ENCODE measurements at regions not wholly inside any gene's neighbourhood (a gene's known extent, or its start where the extent isn't known, plus 50 kb on each side); places are given as distances from the start of the nearest gene placed in this dataset.

DNA sequence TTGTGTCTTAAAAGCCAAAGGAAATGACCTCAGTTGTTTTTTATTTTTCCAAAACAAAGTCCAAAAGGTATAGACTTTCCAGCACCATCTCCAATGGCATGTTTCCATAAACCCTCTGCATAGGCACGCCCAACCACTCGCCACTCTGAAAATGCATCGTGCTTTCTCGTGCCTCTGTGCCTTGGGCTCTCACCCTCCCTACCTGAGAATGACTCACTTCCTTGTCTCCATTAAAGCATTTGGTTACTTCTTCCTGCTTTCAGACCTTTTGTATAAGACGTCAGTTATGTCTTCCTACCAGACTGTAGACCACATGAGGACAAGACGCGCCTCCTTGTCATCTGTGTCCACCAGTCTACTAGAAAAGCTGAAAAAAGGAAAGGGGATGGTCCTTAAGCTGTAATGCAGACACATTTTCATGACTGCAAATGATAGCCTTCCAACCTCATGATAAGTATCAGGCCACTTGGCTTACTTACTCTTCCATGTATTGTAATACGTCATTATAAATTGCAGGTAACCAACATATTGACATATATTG, 61.2 kb upstream of the CDYL start:
- Mint-ChIP-seq H3K36me3 (ENCODE audit: low read depth) (no peaks in the 10 kb centered on the region), H3K27me3 (ENCODE audit: insufficient read depth, low read depth, poor library complexity) (peaks cover 6% of the 10 kb centered on the region), H3K4me1 (peaks cover 12% of the 10 kb centered on the region), H3K9me3 (no peaks in the 10 kb centered on the region), H3K4me3 (no peak overlapping the region), H3K27ac (no peak overlapping the region)
- Histone ChIP-seq H3K9me2 (ENCODE audit: insufficient read depth) (no peaks in the 10 kb centered on the region), H3K36me3 (ENCODE audit: insufficient read depth) (no peaks in the 10 kb centered on the region), H3K27me3 (ENCODE audit: insufficient read depth) (no peaks in the 10 kb centered on the region), H4K20me1 (replicated peaks; ENCODE audit: insufficient read depth) (no peaks in the 10 kb centered on the region), H3K79me2 (replicated peaks; ENCODE audit: insufficient read depth) (no peaks in the 10 kb centered on the region), H3F3A (replicated peaks; ENCODE audit: low read depth) (no peaks in the 10 kb centered on the region), H3K27ac (ENCODE audit: low read depth) (no peak overlapping the region), H3K4me1 (ENCODE audit: insufficient read depth) (peaks cover 12% of the 10 kb centered on the region), H2AFZ (no peak overlapping the region), H3K4me3 (no peak overlapping the region), H3K4me2 (no peak overlapping the region)
- ATAC-seq (no peak), DNase-seq (ENCODE audit: low spot score) (no peak)
- TF ChIP-seq ZNF114 (CRISPR knock-in tag; IDR thresholded peaks at IDR 0.05) (no peak), EZH2phosphoT487 (IDR thresholded peaks at IDR 0.05; ENCODE audit: unreplicated experiment) (no peak), ZNF331 (CRISPR knock-in tag; IDR thresholded peaks at IDR 0.05; ENCODE audit: low read depth) (no peak), NANOG (IDR thresholded peaks at IDR 0.05; ENCODE audit: borderline replicate concordance) (no peak), JUNB (IDR thresholded peaks at IDR 0.05; ENCODE audit: unreplicated experiment) (no peak), POLR2AphosphoS5 (IDR thresholded peaks at IDR 0.05; ENCODE audit: low read depth) (no peak), STAT1 (IDR thresholded peaks at IDR 0.05; ENCODE audit: unreplicated experiment) (no peak), EZH2 (IDR thresholded peaks at IDR 0.05; ENCODE audit: low read depth, unreplicated experiment) (no peak), CREB1 (CRISPR knock-in tag; IDR thresholded peaks at IDR 0.05; ENCODE audit: low read depth) (no peak)
- TF ChIP-seq, protein P1, sequence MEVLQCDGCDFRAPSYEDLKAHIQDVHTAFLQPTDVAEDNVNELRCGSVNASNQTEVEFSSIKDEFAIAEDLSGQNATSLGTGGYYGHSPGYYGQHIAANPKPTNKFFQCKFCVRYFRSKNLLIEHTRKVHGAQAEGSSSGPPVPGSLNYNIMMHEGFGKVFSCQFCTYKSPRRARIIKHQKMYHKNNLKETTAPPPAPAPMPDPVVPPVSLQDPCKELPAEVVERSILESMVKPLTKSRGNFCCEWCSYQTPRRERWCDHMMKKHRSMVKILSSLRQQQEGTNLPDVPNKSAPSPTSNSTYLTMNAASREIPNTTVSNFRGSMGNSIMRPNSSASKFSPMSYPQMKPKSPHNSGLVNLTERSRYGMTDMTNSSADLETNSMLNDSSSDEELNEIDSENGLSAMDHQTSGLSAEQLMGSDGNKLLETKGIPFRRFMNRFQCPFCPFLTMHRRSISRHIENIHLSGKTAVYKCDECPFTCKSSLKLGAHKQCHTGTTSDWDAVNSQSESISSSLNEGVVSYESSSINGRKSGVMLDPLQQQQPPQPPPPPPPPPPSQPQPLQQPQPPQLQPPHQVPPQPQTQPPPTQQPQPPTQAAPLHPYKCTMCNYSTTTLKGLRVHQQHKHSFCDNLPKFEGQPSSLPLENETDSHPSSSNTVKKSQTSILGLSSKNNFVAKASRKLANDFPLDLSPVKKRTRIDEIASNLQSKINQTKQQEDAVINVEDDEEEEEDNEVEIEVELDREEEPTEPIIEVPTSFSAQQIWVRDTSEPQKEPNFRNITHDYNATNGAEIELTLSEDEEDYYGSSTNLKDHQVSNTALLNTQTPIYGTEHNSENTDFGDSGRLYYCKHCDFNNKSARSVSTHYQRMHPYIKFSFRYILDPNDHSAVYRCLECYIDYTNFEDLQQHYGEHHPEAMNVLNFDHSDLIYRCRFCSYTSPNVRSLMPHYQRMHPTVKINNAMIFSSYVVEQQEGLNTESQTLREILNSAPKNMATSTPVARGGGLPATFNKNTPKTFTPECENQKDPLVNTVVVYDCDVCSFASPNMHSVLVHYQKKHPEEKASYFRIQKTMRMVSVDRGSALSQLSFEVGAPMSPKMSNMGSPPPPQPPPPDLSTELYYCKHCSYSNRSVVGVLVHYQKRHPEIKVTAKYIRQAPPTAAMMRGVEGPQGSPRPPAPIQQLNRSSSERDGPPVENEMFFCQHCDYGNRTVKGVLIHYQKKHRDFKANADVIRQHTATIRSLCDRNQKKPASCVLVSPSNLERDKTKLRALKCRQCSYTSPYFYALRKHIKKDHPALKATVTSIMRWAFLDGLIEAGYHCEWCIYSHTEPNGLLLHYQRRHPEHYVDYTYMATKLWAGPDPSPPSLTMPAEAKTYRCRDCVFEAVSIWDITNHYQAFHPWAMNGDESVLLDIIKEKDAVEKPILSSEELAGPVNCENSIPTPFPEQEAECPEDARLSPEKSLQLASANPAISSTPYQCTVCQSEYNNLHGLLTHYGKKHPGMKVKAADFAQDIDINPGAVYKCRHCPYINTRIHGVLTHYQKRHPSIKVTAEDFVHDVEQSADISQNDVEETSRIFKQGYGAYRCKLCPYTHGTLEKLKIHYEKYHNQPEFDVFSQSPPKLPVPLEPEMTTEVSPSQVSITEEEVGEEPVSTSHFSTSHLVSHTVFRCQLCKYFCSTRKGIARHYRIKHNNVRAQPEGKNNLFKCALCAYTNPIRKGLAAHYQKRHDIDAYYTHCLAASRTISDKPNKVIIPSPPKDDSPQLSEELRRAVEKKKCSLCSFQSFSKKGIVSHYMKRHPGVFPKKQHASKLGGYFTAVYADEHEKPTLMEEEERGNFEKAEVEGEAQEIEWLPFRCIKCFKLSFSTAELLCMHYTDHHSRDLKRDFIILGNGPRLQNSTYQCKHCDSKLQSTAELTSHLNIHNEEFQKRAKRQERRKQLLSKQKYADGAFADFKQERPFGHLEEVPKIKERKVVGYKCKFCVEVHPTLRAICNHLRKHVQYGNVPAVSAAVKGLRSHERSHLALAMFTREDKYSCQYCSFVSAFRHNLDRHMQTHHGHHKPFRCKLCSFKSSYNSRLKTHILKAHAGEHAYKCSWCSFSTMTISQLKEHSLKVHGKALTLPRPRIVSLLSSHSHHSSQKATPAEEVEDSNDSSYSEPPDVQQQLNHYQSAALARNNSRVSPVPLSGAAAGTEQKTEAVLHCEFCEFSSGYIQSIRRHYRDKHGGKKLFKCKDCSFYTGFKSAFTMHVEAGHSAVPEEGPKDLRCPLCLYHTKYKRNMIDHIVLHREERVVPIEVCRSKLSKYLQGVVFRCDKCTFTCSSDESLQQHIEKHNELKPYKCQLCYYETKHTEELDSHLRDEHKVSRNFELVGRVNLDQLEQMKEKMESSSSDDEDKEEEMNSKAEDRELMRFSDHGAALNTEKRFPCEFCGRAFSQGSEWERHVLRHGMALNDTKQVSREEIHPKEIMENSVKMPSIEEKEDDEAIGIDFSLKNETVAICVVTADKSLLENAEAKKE (CRISPR knock-in tag; IDR thresholded peaks at IDR 0.05) = no peak
- TF ChIP-seq, protein P2, sequence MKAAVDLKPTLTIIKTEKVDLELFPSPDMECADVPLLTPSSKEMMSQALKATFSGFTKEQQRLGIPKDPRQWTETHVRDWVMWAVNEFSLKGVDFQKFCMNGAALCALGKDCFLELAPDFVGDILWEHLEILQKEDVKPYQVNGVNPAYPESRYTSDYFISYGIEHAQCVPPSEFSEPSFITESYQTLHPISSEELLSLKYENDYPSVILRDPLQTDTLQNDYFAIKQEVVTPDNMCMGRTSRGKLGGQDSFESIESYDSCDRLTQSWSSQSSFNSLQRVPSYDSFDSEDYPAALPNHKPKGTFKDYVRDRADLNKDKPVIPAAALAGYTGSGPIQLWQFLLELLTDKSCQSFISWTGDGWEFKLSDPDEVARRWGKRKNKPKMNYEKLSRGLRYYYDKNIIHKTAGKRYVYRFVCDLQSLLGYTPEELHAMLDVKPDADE (IDR thresholded peaks at IDR 0.05) = no peak
- TF ChIP-seq, protein P3, sequence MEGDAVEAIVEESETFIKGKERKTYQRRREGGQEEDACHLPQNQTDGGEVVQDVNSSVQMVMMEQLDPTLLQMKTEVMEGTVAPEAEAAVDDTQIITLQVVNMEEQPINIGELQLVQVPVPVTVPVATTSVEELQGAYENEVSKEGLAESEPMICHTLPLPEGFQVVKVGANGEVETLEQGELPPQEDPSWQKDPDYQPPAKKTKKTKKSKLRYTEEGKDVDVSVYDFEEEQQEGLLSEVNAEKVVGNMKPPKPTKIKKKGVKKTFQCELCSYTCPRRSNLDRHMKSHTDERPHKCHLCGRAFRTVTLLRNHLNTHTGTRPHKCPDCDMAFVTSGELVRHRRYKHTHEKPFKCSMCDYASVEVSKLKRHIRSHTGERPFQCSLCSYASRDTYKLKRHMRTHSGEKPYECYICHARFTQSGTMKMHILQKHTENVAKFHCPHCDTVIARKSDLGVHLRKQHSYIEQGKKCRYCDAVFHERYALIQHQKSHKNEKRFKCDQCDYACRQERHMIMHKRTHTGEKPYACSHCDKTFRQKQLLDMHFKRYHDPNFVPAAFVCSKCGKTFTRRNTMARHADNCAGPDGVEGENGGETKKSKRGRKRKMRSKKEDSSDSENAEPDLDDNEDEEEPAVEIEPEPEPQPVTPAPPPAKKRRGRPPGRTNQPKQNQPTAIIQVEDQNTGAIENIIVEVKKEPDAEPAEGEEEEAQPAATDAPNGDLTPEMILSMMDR (conservative IDR thresholded peaks at IDR 0.05; ENCODE audit: low read depth in 2 of 2) = no peak
- TF ChIP-seq, protein P4, sequence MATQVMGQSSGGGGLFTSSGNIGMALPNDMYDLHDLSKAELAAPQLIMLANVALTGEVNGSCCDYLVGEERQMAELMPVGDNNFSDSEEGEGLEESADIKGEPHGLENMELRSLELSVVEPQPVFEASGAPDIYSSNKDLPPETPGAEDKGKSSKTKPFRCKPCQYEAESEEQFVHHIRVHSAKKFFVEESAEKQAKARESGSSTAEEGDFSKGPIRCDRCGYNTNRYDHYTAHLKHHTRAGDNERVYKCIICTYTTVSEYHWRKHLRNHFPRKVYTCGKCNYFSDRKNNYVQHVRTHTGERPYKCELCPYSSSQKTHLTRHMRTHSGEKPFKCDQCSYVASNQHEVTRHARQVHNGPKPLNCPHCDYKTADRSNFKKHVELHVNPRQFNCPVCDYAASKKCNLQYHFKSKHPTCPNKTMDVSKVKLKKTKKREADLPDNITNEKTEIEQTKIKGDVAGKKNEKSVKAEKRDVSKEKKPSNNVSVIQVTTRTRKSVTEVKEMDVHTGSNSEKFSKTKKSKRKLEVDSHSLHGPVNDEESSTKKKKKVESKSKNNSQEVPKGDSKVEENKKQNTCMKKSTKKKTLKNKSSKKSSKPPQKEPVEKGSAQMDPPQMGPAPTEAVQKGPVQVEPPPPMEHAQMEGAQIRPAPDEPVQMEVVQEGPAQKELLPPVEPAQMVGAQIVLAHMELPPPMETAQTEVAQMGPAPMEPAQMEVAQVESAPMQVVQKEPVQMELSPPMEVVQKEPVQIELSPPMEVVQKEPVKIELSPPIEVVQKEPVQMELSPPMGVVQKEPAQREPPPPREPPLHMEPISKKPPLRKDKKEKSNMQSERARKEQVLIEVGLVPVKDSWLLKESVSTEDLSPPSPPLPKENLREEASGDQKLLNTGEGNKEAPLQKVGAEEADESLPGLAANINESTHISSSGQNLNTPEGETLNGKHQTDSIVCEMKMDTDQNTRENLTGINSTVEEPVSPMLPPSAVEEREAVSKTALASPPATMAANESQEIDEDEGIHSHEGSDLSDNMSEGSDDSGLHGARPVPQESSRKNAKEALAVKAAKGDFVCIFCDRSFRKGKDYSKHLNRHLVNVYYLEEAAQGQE (IDR thresholded peaks at IDR 0.05; ENCODE audit: unreplicated experiment) = no peak

Data from GM23338 (cell line).